PFSK-1 (cell line): ENCODE measurements at regions not wholly inside any gene's neighbourhood (a gene's known extent, or its start where the extent isn't known, plus 50 kb on each side); places are given as distances from the start of the nearest gene placed in this dataset.

Source experiments
- FOXP2 ChIP-seq: optimal IDR thresholded peaks from 2 replicates; pipeline ENCODE3; 2011; ENCODE audit warnings: borderline replicate concordance, control low read depth, inconsistent platforms; ENCODE audit not compliant: insufficient read depth; ENCODE audit errors: extremely low read length, extremely low read depth
- POLR2AphosphoS5 ChIP-seq: IDR thresholded peaks from 2 replicates; pipeline ENCODE4 v1.6.1; 2012; ENCODE audit warnings: low read depth, mild to moderate bottlenecking, control low read depth, low read length, moderate library complexity
- REST ChIP-seq, 2 experiments: IDR thresholded peaks; 2 replicates each; pipeline versions ENCODE4 v1.6.1 to v1.8.0; 2011 to 2012; ENCODE audit warnings: low read depth in 2 of 2, low read length in 2 of 2, control low read depth in 1 of 2, inconsistent platforms in 1 of 2, mild to moderate bottlenecking in 1 of 2, moderate library complexity in 1 of 2; ENCODE audit not compliant: insufficient read depth in 1 of 2
- SIN3A ChIP-seq: IDR thresholded peaks from 2 replicates; pipeline ENCODE4 v1.6.1; 2012; ENCODE audit warnings: mild to moderate bottlenecking, low read length, moderate library complexity, borderline replicate concordance; ENCODE audit not compliant: insufficient read depth
- TAF1 ChIP-seq: IDR thresholded peaks from 2 replicates; pipeline ENCODE4 v1.6.1; 2012; ENCODE audit warnings: low read length, control low read depth, borderline replicate concordance; ENCODE audit not compliant: insufficient read depth

GRCh38 chr5:124908581-124909451 lies 162.4 kb upstream of the ZNF608 start:
- TF ChIP-seq POLR2AphosphoS5 (no peak), TAF1 (no peak)

GRCh38 chr5:124909734-124910133 lies 163.3 kb upstream of the ZNF608 start:
- TF ChIP-seq REST (IDR thresholded peaks at IDR 0.05; ENCODE audit: insufficient read depth in 1 of 2, low read depth in 2 of 2, low read length in 2 of 2) (no peak), POLR2AphosphoS5 (no peak), TAF1 (no peak), FOXP2 (no peak), SIN3A (no peak)

- TF ChIP-seq REST (IDR thresholded peaks at IDR 0.05; ENCODE audit: insufficient read depth in 1 of 2, low read depth in 2 of 2, low read length in 2 of 2) = no peak
- no peak for TF ChIP-seq POLR2AphosphoS5
- no peak for TF ChIP-seq FOXP2
- TF ChIP-seq TAF1 = no peak
- no peak for TF ChIP-seq SIN3A
Observed at GRCh38 chr5:124910354-124911016, 164.0 kb upstream of the ZNF608 start.

- TF ChIP-seq FOXP2 (no peak), TAF1 (no peak), REST (IDR thresholded peaks at IDR 0.05; ENCODE audit: insufficient read depth in 1 of 2, low read depth in 2 of 2, low read length in 2 of 2) (no peak), POLR2AphosphoS5 (no peak), SIN3A (no peak)
Observed at GRCh38 chr5:124912638-124913328, 166.3 kb upstream of the ZNF608 start.

GRCh38 chr5:124913329-124913653 lies 166.9 kb upstream of the ZNF608 start:
- TF ChIP-seq SIN3A (no peak), TAF1 (no peak), POLR2AphosphoS5 (no peak), FOXP2 (no peak), REST (IDR thresholded peaks at IDR 0.05; ENCODE audit: insufficient read depth in 1 of 2, low read depth in 2 of 2, low read length in 2 of 2) (no peak)
